Central memory CD4-positive, alpha-beta T cell (primary cell): ENCODE measurements at regions not wholly inside any gene's neighbourhood (a gene's known extent, or its start where the extent isn't known, plus 50 kb on each side); places are given as distances from the start of the nearest gene placed in this dataset.
"Not testable (repeated sequence)": the region's sequence is repeated elsewhere in the genome, so short reads cannot be mapped to it uniquely, and the experiment has no call there.

ENCODE experiments used
- DNase-seq: peaks from one replicate; pipeline ENCODE4 v3.0.0; 2022

DNA sequence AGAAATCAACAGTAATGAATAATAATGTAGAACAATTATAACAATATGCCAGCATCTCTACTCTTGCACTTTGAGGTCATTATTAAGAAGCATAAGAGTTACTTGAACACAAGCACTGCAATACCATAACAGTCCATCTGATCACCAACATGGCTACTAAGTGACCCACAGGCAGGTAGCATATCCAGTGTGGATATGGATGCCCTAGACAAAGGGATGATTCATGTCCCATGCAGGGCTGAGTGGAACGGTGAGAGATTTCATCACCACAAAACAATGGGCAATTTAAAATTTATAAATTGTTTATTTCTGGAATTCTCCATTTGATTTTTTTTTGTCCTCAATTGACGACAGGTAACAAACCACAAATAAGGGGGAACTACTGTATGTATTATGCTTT is 107.7 kb upstream of the TSC22D2 start:
- DNase-seq: no peak

DNA sequence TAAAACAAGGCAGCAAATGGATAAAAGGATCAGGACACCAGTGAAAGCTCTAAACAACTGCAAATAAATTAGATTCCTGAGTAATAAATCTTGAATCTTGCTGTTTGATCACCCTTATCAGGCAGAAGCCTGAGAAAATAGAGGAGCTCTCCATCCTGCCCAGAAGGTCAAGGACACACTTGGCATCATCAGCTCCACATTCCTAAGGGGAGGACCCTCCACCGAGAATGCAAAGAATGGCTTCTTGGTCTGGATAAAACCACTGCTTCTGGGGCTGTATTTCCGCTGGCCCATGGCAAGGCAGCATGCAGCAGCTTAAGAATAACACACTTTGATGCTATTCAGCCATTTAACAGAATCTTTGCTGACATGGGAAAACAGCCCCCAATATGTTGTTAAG is 108.9 kb upstream of the TSC22D2 start:
- DNase-seq: no peak

DNA sequence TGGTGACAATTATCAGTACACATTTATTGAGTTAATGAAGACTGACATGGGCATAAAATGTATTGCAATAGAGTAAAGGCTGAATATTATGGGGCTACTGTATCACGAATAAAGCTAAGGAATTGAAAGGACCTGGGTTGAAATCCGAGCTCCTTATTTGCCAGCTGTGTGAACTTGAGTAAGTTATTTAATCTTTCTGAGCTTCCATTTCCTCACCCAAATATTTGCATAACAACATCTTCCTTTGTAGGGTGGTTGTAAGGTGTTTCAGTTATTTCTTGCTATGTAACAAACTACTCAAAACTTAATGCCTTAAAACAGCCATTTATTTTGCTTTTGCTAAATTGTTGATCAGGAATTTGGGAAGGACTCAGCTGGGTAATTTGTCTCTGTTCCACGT is 111.1 kb upstream of the TSC22D2 start:
- no peak for DNase-seq

DNA sequence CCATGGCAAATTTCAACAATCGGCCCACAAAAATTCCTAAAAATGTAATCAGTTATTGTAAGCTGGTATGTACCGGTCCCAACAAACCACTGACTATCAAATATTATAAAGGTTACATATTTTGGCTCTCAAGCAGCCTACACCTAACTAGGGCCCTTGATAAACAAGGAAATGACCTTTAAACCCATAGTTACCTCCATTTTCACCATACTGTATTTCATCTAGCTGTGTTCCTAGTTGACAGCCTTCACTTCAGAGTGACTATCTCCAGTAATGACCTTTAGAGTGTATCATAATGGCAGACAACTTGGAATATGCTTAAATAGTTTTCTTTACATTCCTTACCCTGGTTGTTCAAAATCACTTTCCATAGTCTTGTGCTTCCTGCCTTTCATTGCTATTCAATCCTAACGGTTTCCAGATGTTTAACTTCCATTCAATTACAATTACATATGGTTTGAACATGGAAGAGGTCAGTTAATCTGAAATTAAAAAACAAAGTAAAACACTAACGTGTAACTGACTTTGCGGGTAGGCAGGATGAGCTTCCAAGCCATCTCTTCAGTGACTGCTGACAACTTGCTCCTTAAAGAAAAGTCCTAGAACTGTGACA is 111.9 kb upstream of the TSC22D2 start:
- no peak for DNase-seq

DNA sequence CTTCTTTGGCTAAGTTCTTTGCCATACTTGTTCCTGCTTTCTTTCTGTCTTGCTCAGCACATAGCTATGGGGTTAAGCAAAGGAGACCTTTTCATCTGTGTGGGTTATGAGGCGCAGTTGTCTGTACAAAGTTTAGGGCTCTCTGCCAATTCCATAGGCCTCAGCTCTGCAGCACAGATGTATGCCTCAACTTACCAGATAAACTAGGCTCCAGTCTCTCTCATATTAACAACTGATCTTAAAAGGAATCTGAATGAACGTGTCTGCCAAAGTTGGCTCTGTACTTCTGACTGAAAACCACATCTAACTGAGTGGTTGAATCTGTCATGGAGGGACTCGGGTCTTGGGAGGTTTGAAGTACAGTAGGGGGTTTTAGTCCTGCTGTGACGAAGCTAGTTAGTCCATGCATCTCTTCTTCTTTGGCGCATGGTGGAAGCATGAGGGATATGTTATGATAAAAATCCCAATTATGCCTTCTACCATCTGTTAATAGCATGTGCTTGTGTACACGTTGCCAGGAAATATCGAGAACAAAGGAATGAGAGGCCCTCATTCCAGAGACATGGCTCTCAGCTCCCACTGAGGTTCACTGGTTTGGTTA is 114.6 kb upstream of the TSC22D2 start:
- no peak for DNase-seq

DNA sequence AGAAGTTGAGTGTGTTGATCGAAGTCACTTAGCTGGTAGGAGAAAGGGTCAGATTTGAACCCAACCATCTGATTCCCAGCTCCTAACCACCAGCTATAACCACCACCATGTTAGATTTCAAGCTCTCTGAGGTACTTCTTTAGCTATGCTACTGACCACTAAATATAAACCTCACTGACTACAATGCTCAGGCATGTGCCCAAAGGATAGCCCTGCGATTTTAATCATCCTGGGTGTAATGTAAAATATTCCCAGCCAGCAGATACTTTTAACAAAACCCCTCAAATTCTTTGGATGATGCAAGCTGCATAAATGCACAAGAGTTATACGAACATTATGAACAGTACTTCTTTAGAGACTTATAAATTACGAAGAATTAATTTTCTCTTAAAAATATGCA is 115.2 kb upstream of the TSC22D2 start:
- DNase-seq: no peak

DNA sequence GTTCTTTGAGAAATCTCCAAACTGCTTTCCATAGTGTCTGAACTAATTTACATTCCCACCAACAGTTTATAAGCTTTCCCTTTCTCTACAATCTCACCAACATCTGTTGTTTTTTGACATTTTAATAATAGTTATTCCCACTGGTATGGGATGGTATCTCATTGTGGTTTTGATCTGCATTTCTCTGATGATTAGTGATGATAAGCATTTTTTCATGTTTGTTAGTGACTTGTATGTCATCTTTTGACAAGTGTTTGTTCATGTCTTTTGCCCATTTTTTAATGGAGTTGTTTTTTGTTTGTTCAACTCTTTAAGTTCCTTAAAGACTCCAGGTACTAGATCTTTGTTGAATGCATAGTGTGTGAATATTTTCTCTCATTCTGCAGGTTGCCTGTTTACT is 116.6 kb upstream of the TSC22D2 start:
- no peak for DNase-seq

DNA sequence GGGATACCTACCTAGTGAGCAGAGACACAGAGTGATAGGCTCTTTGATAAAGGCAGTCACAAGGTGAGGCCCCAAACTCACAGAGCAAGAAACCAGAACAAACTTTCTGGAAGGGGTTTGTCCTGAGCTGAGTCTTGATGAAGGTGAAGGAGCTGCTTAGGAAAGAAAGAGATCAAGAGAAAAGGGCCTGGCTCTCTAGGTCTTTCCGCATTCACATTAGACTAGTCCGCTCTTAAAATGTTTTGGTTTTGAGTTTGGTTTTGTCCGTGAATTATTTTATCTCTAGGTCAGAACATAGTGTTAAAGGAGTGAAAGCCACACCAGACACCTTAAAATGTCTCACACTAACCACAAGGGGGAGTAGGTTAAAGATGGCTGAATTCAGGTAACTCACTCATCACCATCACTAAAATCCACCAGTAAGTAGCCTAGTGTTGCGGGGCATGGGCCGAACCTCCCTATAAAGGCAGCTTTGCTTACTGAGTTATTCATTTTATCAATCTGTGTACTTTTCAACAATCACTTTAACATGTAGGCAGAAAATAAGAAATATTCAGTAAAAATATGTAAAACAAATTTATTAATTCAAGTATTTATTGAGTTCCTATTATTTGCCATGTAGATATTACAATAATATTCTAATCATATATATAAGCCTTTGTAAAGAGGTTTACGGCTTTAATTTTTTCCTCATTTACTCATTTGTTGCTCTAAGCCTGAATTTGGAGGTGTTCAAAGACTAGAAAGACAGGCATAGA is 121.5 kb upstream of the TSC22D2 start:
- peak; percentile 43 for DNase-seq

DNA sequence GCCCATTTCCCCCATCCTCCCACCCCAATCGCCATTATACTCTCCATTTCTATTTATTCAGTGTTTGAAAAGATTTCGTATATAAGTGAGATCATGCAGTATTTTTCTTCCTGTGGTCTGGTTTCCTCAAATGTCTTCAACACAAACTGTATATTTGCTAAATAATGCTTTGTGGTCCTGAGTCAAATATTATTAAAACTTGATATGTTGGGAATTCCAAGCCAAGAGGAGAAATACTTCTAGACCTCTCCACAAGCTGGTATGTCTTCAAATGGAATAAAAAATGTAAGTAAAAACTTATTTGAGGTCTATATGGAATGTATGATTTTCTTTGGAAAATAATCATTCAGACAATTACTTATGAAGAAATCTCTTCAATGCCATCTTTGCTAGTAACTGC is 122.5 kb upstream of the TSC22D2 start:
- DNase-seq: no peak

DNA sequence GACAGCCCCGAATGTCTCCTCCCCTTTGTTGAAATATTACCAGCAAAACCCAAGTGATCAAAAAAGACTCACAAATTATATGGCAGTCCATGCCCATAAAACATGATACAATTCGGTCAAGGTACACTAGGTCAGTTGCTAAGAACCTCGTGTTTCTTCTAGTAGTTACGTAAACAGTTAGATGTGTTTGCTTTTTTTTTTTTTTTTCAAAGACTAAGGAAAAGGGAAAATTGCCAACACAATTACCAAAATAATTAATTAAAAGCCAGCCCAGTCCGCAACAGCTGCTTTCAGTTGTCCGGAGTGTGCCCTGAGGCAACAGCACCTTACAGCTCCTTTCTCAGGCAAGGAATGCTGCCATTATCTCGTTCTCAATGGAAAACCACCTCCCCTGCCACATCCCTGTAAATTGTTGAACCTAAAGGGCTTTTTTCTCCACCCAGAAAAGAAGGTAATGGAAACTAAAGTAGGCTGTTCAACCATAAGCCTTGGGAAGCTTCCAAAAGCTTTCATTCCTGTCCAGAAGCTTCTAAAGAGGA is 129.2 kb upstream of the TSC22D2 start:
- DNase-seq: no peak

DNA sequence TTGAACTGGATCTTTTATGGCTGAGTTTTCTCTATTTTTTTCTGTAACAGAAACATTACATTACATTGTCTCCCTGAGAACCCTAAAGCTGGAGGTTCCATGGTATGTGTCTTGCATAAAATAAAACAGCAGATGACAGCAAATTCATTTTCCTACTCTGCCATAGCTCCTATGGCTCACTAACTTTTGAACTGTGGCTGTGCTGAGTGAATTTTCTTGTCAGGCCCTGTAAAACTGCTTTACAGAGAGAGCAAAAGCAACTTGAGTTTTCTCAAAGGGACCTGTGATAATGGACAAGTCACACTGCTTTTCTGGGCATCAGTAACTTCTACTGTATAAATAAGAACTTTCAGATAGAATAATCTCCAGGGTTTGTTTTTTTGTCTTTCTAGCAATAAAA is 129.9 kb upstream of the TSC22D2 start:
- no peak for DNase-seq

DNA sequence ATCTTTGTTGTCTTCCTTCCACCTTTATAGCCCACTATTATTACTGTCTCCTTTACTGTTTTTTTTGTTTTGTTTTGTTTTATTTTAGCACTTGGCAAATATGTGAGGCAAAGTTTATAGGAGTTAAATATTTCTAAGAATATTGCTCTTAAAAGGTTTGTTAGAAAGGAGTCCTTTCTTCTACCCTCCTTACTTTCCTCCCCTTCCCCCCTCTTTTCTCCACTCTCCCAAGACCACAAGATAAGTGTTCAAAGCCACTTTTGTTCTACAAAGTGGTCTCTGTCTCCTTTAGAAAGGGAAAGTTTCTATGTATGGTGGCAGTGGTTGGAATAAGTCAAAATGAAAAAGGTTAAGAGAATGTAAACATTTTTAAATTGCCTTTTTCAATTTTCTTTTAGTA is 130.7 kb upstream of the TSC22D2 start:
- no peak for DNase-seq

DNA sequence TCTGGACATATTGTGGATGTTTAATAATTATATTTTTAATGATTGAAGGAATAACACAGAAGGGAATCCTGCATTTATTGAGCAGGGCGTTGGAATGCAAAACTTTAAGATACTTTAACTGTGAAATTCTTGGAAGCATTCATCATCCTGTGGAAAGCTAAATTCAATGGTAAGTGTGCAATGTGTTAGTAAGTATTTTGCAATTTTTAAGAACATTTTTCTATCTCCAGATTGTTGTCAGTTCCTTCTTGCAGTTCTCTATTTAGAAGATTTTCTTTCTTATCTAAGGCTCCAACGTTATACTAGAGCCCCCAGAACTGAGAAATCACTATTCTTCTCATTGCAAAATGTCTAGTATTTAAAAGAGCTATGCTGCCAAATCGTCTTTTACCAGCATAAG is 132.2 kb upstream of the TSC22D2 start:
- no peak for DNase-seq

DNA sequence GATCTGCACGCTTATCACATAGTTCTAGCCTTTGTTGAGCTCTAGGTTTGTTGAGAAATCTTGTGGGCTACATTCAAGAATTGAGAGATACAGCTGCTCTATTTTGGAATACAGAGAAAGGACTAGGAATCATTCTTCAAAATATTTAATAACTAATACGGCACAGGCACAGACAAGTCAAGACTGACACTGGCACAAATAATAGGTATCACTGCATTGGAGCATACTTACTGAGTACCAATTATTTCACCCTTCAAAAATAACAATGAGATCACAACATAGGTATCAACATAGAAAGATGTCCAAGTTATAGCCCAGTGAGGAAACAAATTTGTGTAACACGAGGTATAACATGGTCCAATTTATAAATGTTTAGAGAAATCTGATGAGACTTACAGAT is 133.7 kb upstream of the TSC22D2 start:
- no peak for DNase-seq

DNA sequence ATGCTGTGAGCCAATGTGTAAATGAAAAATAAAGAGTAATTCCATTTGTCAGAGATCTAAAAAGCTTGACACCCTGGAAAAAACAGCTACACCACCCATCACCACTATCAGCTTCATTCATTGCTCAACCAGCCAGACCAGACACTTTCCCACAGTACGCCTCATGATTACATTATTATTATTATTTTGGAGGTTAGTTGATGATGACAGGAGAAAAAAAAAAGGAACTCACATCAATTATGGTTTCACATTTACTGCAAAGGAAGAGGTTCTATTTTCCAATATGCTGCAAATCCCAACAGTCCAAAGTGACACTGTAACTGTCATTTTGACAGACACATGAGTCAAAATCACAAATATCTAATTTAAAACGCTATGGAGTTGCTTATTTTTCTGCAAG is 134.7 kb upstream of the TSC22D2 start:
- DNase-seq: no peak

DNA sequence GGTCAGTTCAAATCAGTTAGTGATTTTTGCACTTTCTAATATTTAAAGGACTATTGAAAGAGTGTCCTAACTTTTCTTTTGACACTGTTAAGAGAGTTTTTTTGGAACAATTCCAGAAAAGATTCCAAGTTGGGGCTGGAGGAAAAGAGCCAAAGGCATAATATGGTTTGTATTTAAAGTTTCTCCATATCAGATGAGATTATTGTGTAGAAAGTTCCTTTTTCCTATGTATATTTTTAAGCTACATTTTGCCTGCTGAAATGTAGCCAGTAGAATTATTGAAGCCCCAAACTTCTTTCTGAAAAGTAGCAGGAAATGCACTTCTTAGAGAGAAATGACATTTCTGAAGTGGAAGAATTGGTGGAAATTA is 136.5 kb upstream of the TSC22D2 start:
- no peak for DNase-seq

DNA sequence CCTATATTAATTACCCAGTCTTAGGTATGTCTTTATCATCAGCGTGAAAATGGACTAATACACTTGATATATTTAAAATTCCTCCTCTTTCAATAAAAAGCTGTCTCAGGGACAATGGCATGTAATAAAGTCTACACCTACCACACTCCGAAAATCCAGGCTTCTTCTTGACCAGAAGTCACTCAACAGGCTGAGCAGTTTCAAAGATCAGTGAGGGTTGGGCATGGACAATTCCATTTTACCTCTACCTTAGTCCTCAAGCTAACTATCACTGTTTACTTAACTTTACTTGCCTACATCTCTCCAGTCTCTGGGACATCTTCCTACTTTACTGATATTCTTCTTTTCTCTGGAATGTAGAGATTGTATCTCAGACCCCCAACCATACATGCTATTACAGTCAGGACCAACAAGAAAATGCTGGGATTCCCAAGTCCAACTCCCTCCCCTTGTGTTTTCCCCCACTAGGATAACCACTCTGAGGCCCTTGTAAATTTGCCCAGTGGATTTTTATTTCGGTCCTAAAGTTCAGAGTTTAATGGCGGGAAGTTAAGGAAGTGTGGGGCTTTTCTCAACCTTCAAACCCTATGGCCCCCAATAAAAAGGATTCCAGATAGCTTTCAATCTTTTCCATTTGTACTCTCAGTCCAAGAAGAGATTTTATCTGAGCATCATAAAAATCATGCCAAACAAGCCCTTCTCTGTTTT is 137.1 kb upstream of the TSC22D2 start:
- DNase-seq: no peak

DNA sequence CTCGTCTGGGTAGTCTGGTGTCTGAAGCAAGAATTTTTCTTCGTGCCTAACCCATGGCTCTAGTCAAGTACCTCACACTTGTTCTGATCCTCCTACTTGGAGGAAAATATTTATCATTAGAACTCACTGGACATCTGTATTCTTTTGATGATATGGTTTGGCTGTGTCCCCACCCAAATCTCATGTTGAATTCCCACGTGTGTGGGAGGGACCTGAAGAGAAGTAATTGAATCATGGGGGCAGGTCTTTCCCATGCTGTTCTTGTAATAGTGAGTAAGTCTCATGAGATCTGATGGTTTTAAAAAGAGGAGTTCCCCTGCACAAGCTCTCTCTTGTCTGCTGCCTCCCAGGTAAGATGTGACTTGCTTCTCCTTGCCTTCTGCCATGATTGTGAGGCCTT is 137.7 kb upstream of the TSC22D2 start:
- not testable (repeated sequence) for DNase-seq

DNA sequence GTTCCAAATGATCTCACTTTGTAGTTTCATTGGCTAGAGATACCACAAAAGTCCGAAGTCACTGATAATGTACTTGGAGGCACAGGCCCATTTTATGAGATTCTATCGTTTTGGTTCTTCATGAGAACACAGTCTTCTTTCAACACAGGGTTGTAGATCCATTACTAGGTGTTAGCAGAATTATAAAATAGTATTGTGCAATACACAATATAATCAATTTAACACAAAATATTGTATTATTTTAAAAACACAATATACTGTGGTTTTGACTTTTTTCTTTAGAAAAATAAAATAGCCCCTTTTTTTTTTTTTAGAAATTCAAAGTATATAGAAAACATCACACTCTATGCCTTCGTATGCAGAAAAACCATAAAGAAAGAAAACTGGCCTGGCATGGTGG is 138.6 kb upstream of the TSC22D2 start:
- DNase-seq: no peak

DNA sequence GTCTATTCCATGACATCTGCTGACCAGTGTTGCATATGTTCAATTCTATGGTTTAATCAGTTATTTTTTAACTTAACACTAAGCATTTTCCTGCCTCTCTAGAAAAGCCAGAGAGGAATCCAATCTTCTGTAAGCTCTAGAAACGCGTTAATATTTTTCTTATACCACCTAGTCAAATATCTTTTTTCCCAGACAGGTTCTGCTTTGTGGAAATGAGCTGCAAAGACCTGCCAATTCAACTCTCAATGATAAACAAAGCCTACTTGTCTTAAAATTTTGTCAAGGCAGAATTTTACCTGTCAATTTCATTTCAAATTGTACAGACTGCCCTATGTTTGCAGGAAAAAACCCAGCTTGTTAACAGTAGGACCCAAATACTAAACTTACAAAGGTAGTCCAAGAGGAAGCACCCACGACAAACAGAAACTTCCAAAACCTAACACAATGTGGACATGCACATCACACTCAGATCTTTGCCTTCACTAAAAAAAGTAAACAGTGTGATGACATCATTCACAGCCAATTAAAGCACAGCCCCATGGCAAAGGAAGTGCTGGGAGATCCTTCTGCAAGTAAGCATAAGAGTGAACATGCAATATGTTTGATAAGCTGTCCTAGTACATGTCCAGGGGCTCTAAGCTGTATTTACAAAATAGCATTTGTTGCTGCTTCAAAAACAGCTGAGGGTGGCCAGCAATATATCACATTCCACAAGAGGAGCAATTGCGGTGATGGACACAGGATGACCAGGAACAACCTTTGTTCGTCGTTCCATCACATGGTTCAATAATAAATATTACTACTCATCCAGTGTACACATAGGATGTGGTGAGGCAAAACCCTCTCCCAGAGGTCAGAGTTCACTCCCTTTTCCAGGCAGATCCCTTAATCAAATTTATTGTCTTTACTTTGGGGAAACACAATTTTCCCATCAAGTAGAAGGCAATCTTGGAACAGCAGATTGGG is 139.4 kb upstream of the TSC22D2 start:
- DNase-seq: no peak

DNA sequence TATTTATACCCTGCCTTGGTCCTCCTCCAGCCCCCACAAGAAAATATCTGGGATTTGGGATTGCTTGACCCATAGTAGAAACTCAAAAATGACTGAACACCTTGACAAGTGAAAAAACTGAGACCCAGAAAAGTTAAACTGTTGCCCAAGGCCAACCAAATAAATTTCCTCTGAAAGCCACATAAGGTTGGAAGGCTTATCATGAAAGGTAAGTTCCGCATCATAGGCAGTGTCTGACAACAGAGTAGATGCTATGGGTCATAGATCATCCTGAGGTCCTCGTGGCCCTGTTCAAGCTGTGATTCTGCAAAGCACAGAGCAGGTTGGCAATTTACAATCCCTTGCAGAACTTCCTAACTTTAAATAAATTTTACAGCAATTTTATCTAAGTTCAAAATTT is 140.8 kb upstream of the TSC22D2 start:
- DNase-seq: no peak

DNA sequence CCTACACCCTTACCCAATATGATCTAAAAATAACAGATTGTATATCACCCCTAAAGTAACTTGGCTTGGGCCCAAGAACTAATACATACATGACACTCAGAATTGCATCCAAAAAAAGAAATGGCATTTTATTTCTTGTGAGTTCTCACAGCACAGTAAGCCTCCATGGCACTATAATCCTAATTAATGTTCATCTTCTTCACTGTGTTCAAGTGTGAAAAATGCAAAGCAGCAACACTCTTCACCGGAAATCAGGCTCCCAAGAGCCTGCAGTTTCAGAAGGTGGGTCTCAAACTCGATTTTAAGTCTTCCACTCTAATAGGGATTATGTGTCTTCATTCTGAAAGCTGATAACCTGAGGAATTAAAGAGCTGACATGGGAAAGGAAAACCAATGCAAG is 142.8 kb upstream of the TSC22D2 start:
- DNase-seq: no peak
